MCF 10A (cell line): ENCODE measurements at regions not wholly inside any gene's neighbourhood (a gene's known extent, or its start where the extent isn't known, plus 50 kb on each side); places are given as distances from the start of the nearest gene placed in this dataset.

ENCODE experiments used
- BruUV-seq: library from RNA; stranded (reverse); fragments of 400-500 nt; replicated peaks from 2 replicates; lab custom pipeline; 2021; lab: Mats Ljungman, UMichigan
- CTCF ChIA-PET: fragments of 300-600 bp; sonication (Branson Sonifier 250); formaldehyde crosslinking; extraction: SDS; loops from one replicate; lab custom pipeline; 2021; ENCODE audit warnings: antibody characterized with exemption, inconsistent platforms; lab: Yijun Ruan, JAX
- POLR2A ChIA-PET: fragments of 300-600, 350-650 bp; sonication (Branson Sonifier 250); formaldehyde crosslinking; extraction: SDS; loops from one replicate; lab custom pipeline; 2020; ENCODE audit warnings: antibody characterized with exemption, inconsistent platforms; lab: Yijun Ruan, JAX
- DNase-seq: peaks from one replicate; pipeline ENCODE4 v3.0.0-alpha.2; 2018; ENCODE audit not compliant: unreplicated experiment
- H3K27ac Mint-ChIP-seq: one replicate; pipeline ENCODE4 v1.8.0; 2022; ENCODE audit warnings: mild to moderate bottlenecking, low read depth, mixed read lengths; ENCODE audit not compliant: unreplicated experiment
- H3K27me3 Mint-ChIP-seq: one replicate; pipeline ENCODE4 v1.8.0; 2022; ENCODE audit warnings: mixed read lengths; ENCODE audit not compliant: insufficient read depth, unreplicated experiment
- H3K36me3 Mint-ChIP-seq: one replicate; pipeline ENCODE4 v1.8.0; 2022; ENCODE audit warnings: mild to moderate bottlenecking, moderate library complexity, mixed read lengths; ENCODE audit not compliant: insufficient read depth, unreplicated experiment
- H3K4me1 Mint-ChIP-seq: one replicate; pipeline ENCODE4 v1.8.0; 2022; ENCODE audit warnings: mixed read lengths; ENCODE audit not compliant: insufficient read depth, unreplicated experiment
- H3K4me3 Mint-ChIP-seq: one replicate; pipeline ENCODE4 v1.8.0; 2022; ENCODE audit warnings: mild to moderate bottlenecking, moderate library complexity, mixed read lengths; ENCODE audit not compliant: unreplicated experiment
- H3K9me3 Mint-ChIP-seq: one replicate; pipeline ENCODE4 v1.8.0; 2022; ENCODE audit warnings: mixed read lengths; ENCODE audit not compliant: unreplicated experiment
- CTCF ChIP-seq: fragments of 200-600 bp; IDR thresholded peaks from one replicate; pipeline ENCODE4 v1.8.0; 2022; ENCODE audit warnings: antibody characterized with exemption, mild to moderate bottlenecking; ENCODE audit not compliant: unreplicated experiment
- intact Hi-C: fragments of 100-400 bp; cut with micrococcal nuclease; formaldehyde crosslinking; loops from 2 replicates; pipeline ENCODE4 v1.14.1; 2022

GRCh38 chr2:36140391-36140790, 215.2 kb upstream of the CRIM1 start:
- BruUV-seq: no TSS peak
- no peak overlapping the region for H3K27ac Mint-ChIP-seq
- intact Hi-C loops: no loop called here
- peaks cover 24% of the 10 kb centered on the region for H3K27me3 Mint-ChIP-seq
- peaks cover 13% of the 10 kb centered on the region for H3K36me3 Mint-ChIP-seq
- TF ChIP-seq CTCF: no peak
- no peak overlapping the region for H3K4me3 Mint-ChIP-seq
- no peaks in the 10 kb centered on the region for H3K9me3 Mint-ChIP-seq
- ChIA-PET CTCF (no interaction called here), POLR2A (no interaction called here)
- DNase-seq: no peak
- H3K4me1 Mint-ChIP-seq: no peaks in the 10 kb centered on the region

GRCh38 chr2:36137612-36138011, 218.0 kb upstream of the CRIM1 start:
- ChIA-PET CTCF (interaction anchor here (1.9 kb wide), 1 partner anchor 8 kb away, joined by 5 read pairs; no protein-coding TSS in a partner anchor), POLR2A (no interaction called here)
- no TSS peak for BruUV-seq
- peaks cover 6% of the 10 kb centered on the region for H3K27me3 Mint-ChIP-seq
- H3K27ac Mint-ChIP-seq: no peak overlapping the region
- DNase-seq: no peak
- peaks cover 5% of the 10 kb centered on the region for H3K36me3 Mint-ChIP-seq
- no peak overlapping the region for H3K4me3 Mint-ChIP-seq
- no peaks in the 10 kb centered on the region for H3K4me1 Mint-ChIP-seq
- H3K9me3 Mint-ChIP-seq: no peaks in the 10 kb centered on the region
- no peak for TF ChIP-seq CTCF
- intact Hi-C loops: no loop called here

- POLR2A ChIA-PET: no interaction called here
Measured at GRCh38 chr2:36134281-36134680, 221.3 kb upstream of the CRIM1 start.

GRCh38 chr2:36128359-36128758, 227.2 kb upstream of the CRIM1 start:
- H3K9me3 Mint-ChIP-seq: no peaks in the 10 kb centered on the region
- no peak overlapping the region for H3K27ac Mint-ChIP-seq
- ChIA-PET CTCF (no interaction called here), POLR2A (interaction anchor here (0.8 kb wide), 1 partner anchor 61 kb away, joined by 3 read pairs; no protein-coding TSS in a partner anchor)
- H3K27me3 Mint-ChIP-seq: peaks cover 11% of the 10 kb centered on the region
- intact Hi-C loops: no loop called here
- BruUV-seq: no TSS peak
- DNase-seq: no peak
- TF ChIP-seq CTCF: no peak
- H3K4me3 Mint-ChIP-seq: no peak overlapping the region
- H3K4me1 Mint-ChIP-seq: no peaks in the 10 kb centered on the region
- no peaks in the 10 kb centered on the region for H3K36me3 Mint-ChIP-seq

More at GRCh38 chr2:36134281-36134680, 221.3 kb upstream of the CRIM1 start:
- CTCF ChIA-PET: no interaction called here
- BruUV-seq: no TSS peak
- Mint-ChIP-seq H3K27ac (no peak overlapping the region), H3K4me1 (no peaks in the 10 kb centered on the region), H3K36me3 (no peaks in the 10 kb centered on the region), H3K27me3 (no peaks in the 10 kb centered on the region), H3K9me3 (no peaks in the 10 kb centered on the region), H3K4me3 (no peak overlapping the region)
- no peak for TF ChIP-seq CTCF
- intact Hi-C loops: no loop called here
- no peak for DNase-seq
